ENCODE measurements at regions not wholly inside any gene's neighbourhood (a gene's known extent, or its start where the extent isn't known, plus 50 kb on each side); places are given as distances from the start of the nearest gene placed in this dataset.
A peak's percentile ranks its signal among the peaks of the same experiment; 100 is the strongest.

GRCh38 chr2:11004199-11004598 is 92.5 kb downstream of the KCNF1 start:
- intact Hi-C loops (cut with DNase I): no loop called here
- TF ChIP-seq POLR2AphosphoS5 (IDR thresholded peaks at IDR 0.05; ENCODE audit: insufficient read depth in 1 of 2, low read depth in 1 of 2) (peak in 1 of 2 donors; percentile 30), CTCF (IDR thresholded peaks at IDR 0.05) (no peak)
- Histone ChIP-seq H3K9me3 (no peaks in the 10 kb centered on the region), H3K4me1 (no peaks in the 10 kb centered on the region), H3K36me3 (no peaks in the 10 kb centered on the region), H3K27ac (no peak overlapping the region), H3K27me3 (no peaks in the 10 kb centered on the region), H3K4me3 (no peak overlapping the region)
- no peak for DNase-seq (ENCODE audit: extremely low spot score in 2 of 2)

GRCh38 chr2:11005032-11005431 is 93.3 kb downstream of the KCNF1 start:
- H3K27ac ChIP-seq: no peak overlapping the region
- intact Hi-C loops (cut with DNase I): no loop called here
- DNase-seq (ENCODE audit: extremely low spot score in 2 of 2): no peak

GRCh38 chr2:11006191-11006590 is 94.5 kb downstream of the KCNF1 start:
- H3K4me3 ChIP-seq: no peak overlapping the region
- TF ChIP-seq CTCF (IDR thresholded peaks at IDR 0.05) (no peak), POLR2AphosphoS5 (IDR thresholded peaks at IDR 0.05; ENCODE audit: insufficient read depth in 1 of 2, low read depth in 1 of 2) (no peak), POLR2A (IDR thresholded peaks at IDR 0.05) (no peak)
- no peaks in the 10 kb centered on the region for H3K27me3 ChIP-seq
- H3K9me3 ChIP-seq: no peaks in the 10 kb centered on the region
- H3K27ac ChIP-seq: no peak overlapping the region
- intact Hi-C loops (cut with DNase I): no loop called here
- no peaks in the 10 kb centered on the region for H3K4me1 ChIP-seq
- no peak for DNase-seq (ENCODE audit: extremely low spot score in 2 of 2)
- no peaks in the 10 kb centered on the region for H3K36me3 ChIP-seq

More at GRCh38 chr2:11005032-11005431, 93.3 kb downstream of the KCNF1 start:
- H3K9me3 ChIP-seq: no peaks in the 10 kb centered on the region
- H3K4me3 ChIP-seq: no peak overlapping the region
- no peaks in the 10 kb centered on the region for H3K36me3 ChIP-seq
- TF ChIP-seq POLR2AphosphoS5 (IDR thresholded peaks at IDR 0.05; ENCODE audit: insufficient read depth in 1 of 2, low read depth in 1 of 2) (no peak), POLR2A (IDR thresholded peaks at IDR 0.05) (no peak), CTCF (IDR thresholded peaks at IDR 0.05) (no peak)
- no peaks in the 10 kb centered on the region for H3K27me3 ChIP-seq
- H3K4me1 ChIP-seq: no peaks in the 10 kb centered on the region

- no peaks in the 10 kb centered on the region for H3K4me1 ChIP-seq
- H3K9me3 ChIP-seq: no peaks in the 10 kb centered on the region
- H3K4me3 ChIP-seq: no peak overlapping the region
- H3K36me3 ChIP-seq: no peaks in the 10 kb centered on the region
- no peak for DNase-seq (ENCODE audit: extremely low spot score in 2 of 2)
- TF ChIP-seq POLR2AphosphoS5 (IDR thresholded peaks at IDR 0.05; ENCODE audit: insufficient read depth in 1 of 2, low read depth in 1 of 2) (no peak), POLR2A (IDR thresholded peaks at IDR 0.05) (no peak), CTCF (IDR thresholded peaks at IDR 0.05) (no peak)
- no peaks in the 10 kb centered on the region for H3K27me3 ChIP-seq
- no peak overlapping the region for H3K27ac ChIP-seq
- intact Hi-C loops (cut with DNase I): no loop called here
Measured at GRCh38 chr2:11007331-11008264, 95.9 kb downstream of the KCNF1 start.

- TF ChIP-seq POLR2AphosphoS5 (IDR thresholded peaks at IDR 0.05; ENCODE audit: insufficient read depth in 1 of 2, low read depth in 1 of 2) (no peak), CTCF (IDR thresholded peaks at IDR 0.05) (no peak), POLR2A (IDR thresholded peaks at IDR 0.05) (no peak)
Measured at GRCh38 chr2:11008773-11009172, 97.0 kb downstream of the KCNF1 start.

More at GRCh38 chr2:11008773-11009172, 97.0 kb downstream of the KCNF1 start:
- H3K4me3 ChIP-seq: no peak overlapping the region
- intact Hi-C loops (cut with DNase I): no loop called here
- H3K27me3 ChIP-seq: no peaks in the 10 kb centered on the region
- no peak overlapping the region for H3K27ac ChIP-seq
- no peaks in the 10 kb centered on the region for H3K9me3 ChIP-seq
- no peaks in the 10 kb centered on the region for H3K36me3 ChIP-seq
- DNase-seq (ENCODE audit: extremely low spot score in 2 of 2): no peak
- no peaks in the 10 kb centered on the region for H3K4me1 ChIP-seq
